Fibroblast of the conjunctiva (primary cell): ENCODE measurements at regions not wholly inside any gene's neighbourhood (a gene's known extent, or its start where the extent isn't known, plus 50 kb on each side); places are given as distances from the start of the nearest gene placed in this dataset.
"Not testable (repeated sequence)": the region's sequence is repeated elsewhere in the genome, so short reads cannot be mapped to it uniquely, and the experiment has no call there.

Experiments
- DNase-seq: peaks from one replicate; pipeline ENCODE4 v3.0.0-alpha.2; 2010; ENCODE audit warnings: low read depth

DNA sequence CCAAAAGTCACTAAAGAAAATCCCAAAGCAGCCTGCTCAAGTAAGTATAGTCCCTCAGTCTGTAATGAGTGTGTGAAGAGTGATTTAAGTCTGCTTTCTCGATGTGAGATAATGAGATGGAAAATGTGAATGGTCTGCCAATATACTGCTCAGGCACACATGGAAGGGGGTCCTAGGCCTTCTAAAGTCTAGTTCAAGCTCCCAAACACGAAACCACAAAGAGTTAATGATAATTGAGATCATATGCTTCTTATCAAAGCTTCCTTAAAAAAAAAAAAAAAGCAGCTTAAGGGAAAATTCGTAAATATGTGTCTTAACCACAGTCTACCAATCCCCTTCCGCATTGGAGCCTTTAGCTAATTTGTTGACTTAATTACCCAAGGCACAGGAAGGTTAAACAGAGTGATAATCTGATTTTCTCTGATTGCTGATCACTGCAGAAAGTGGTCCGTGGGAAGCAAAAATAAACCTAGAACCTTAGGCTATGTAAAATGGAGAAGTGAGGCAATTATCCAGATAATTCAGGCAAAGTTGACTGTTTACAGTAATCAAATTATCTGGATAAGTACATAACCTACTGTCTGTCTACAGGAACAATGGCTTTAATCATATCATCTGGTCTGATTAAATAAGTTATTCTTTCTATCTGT, 172.9 kb downstream of the MBL2 start:
- DNase-seq: no peak

DNA sequence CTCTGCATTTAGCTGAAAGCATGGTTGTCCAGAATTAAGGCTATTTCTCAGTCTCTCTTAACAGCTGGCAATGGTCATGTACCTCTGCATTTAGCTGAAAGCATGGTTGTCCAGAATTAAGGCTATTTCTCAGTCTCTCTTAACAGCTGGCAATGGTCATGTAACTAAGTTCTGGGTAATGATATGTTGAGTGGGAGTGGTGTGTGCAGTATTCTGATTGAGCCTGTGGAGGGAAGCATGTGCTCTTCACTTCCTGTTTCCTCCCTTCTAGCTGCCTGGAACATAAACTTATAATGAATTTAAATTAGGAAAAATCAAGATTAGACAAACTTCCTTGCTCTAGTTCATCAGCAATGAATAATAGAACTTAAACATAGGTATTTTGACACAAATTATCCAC, 168.5 kb downstream of the MBL2 start:
- DNase-seq: not testable (repeated sequence)

DNA sequence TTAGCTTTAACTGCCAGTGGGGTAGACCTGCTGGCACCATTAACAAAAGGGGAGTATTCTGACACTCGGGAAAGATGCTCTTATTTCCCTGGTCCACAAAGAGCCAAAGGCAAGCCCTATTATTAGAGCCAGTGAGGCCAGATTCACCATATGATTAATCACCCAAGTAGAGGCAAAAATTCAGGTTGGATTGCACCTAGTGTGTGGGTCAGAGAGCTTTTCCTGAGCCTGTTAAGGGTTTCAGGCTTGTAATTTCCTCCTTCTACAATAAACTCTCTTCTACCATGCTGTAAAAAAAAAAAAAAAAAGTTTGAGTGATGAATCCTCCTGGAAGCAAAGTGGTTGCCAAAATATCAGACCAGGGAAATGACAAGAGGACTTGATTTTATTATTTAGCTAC, 163.5 kb downstream of the MBL2 start:
- no peak for DNase-seq

DNA sequence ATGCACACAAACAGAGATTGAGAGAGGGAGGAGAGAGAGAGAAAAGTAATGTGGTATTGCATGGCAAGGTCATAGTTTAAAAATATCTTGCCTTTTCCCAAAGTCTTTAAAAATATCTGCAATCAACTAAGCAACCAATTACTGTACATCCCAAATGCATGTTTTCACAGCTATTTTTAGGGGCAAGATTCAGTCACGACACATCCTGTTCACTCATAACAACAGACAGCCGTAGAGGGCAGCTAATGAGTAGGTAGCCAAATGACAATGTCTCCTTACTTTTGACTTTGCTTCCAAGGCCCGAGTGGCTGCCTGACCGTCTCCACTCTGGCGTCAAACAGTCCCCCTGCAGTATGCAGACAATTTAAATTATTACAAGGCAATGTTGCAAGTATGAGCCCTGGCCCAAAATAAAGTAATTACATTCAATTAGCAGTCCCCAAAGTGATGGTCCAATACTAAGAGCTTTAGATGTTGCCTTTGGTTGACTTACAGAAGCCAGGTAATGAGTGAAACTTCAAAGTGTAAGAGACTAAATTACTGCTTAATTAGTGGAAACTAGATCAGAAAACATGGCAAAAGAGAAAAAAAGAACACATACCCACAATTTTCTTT, 162.9 kb downstream of the MBL2 start:
- DNase-seq: no peak

DNA sequence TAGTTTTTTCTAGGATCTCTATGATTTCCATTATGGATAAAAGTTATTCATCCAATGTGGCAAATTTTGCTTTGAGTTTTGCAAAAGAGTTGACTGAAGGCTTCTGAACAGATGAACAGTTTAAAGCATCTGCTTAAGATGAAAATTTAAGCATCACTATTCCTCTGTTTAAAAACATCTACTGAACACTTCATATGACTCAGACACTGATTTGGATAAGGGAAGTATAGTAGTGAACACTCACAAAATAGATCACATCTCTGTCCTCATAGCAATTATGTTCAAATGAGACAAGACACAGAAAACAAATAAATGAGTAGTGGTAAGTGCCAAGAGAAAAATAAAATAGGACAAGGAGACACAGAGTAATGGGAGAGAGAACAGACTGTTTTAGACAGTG, 157.3 kb downstream of the MBL2 start:
- DNase-seq: no peak

DNA sequence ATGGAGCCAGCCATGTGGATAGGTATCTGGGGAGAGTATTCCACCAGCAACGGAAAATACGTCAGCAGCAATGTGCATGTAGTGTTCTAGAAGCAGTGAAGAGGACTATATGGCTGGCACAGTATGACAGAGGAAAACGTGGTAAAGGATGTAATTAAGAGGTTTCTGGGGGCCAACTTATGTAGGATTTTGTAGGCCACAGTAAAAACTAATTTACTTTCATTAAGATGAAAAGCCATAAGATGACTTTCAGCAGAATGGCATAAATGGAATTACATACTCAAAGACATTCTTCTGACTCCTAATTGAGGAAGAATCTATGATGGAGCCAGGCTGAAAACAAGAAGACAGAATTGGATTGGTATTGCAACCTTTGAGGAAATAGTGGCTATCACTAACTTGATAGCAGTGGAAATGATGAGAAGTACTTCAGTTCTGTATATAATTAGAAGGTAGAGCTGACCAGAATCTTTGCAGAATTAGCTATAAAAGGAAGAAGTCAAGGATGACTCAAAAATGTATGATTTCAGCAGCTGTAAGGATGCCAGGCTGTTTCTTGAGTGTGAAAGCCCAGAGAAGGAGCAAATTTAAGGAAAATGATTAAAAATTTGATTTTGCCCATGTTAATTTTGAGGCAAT, 156.7 kb downstream of the MBL2 start:
- DNase-seq: no peak

DNA sequence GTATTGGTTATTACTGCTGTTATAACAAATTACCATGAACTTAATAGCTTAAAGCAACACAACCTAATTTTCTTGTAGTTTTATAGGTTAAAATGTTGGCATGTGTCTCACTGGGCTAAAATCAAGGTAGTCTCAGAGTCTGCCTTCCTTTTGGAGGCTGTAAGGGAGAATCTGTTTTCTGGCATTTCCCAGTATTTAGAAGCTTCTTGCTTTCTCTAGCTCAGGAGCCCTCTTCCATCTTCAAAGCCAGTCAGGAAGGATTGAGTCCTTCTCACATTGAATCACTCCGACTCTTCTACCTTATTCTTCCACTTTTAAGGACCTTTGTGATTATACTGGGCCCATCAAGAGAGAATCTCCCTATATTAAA, 156.2 kb downstream of the MBL2 start:
- no peak for DNase-seq

DNA sequence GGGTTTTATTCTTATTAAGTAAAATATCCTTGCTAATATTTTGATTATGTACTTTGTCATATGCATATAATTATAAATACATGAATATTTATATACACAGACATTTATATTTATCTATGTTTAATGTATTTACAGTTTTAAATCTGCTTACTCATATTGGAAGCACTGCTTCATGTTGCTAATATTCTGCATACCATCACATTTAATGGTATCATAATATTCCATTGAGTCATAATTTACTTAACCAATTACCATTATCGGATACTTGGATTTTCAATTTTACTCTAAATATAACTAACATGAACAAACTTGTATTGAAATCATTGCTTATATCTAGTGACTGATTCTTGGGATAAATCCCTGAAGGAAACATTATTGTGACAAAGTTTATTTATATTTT, 155.2 kb downstream of the MBL2 start:
- DNase-seq: no peak

DNA sequence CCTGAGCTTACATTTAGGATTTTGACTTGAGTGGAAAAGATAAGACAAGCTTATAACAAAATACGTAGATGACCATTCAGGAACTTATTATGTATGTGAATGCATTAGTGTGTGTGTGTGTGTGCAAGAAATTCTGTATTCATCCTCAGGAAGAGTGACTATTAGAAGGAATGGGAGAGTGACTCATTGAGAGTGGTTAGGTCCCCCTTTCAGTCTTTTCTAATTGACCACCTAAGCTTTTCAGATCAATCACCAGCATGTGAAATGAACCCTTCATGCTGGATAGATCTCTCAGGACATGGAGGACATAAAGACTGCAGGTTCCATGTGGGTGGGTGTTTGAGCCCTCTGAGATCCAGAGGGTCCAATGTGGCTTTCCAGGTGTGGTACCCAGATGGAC, 153.5 kb downstream of the MBL2 start:
- no peak for DNase-seq

DNA sequence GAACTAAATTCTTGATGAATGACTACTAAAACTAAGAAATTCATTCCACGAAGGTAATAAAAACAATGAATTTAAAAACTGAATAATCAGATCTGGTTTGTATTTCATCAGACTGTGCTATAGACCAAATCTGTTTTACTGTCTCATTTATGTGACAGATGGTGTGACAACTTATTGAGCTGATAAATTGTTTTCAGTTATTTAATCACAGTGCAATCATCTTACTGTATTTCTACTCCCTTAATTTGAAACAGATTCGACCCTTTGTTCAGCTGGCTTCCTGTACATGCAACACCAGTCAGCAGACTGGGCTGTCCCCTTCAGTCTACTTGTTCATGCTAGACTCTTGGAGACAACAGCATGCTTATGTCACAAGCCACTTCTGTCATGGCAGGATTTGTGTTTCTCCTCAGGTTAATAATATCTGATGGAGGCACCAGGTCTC, 150.9 kb downstream of the MBL2 start:
- peak; percentile 10 for DNase-seq

DNA sequence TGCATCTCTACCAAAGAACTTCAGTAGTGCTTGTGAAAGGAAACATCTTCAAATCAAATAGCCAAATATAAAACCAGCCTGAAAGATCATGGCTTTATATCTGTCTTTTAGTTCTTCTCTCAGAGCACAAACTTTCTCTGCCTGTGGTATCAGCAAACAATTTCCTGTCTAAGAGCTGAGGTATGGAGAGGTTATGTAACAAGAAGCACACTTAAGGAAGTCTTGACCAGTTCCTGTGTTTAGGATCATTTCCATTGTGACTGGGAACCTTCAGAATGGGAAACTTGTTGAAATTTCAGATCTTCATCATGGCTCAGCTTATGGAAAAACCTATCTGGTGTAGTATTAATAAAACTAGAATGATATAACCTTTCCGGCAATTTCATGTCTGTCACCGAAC, 148.8 kb downstream of the MBL2 start:
- no peak for DNase-seq

DNA sequence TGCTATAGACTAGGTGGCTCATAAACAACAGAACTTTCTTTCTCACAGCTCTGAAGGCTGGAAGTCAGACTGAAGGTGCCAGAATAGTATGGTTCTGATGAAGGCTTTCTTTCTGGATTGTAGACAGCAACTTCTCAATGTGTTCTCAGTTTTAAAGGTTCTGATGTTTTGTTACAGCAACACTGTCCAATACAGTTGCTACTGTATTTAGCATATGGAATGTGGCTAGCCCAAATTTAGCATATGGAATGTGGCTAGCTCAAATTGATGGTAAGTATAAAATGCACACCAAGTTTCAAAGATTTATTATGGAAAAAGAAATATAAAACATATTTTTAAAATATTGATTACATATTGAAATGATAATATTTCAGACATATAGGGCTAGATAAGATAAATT, 145.3 kb downstream of the MBL2 start:
- DNase-seq: no peak

DNA sequence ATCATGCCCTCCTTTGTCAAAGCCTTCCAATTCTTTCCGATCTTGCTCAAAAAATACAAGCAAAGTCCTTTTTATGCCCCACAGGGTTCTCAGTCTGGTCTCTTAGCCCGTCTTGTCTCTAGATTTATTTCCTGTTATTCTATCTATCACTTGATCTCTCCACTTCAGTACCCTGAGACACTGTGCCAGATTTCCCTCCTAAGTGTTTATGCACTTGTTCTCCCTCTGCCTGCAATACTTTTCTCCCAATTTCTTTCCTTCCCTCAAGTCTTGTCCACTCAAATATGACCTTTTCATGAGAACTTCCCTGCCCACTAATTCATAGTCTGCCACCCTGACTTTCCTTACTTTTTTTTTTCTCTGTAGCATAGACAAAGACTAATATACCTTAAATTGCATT, 141.4 kb downstream of the MBL2 start:
- DNase-seq: no peak

DNA sequence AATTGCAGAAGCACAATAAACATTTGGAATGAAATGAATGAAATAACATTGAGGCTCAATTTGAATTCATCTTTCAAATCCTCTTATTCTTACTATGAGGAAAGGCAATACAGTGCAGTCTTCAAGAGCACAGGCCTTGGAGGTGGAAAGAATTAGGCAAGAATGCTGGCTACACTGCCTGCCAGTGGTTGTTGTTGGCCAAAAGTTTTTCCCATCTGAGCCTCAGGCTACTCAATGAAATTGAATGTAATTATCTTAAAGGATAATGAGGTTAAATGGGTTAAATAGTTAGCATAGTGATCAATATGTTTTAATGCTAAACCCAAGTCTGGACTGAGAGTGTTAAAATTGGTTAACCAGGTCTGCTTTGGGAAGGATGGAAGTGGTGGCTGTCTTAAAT, 140.9 kb downstream of the MBL2 start:
- DNase-seq: no peak

DNA sequence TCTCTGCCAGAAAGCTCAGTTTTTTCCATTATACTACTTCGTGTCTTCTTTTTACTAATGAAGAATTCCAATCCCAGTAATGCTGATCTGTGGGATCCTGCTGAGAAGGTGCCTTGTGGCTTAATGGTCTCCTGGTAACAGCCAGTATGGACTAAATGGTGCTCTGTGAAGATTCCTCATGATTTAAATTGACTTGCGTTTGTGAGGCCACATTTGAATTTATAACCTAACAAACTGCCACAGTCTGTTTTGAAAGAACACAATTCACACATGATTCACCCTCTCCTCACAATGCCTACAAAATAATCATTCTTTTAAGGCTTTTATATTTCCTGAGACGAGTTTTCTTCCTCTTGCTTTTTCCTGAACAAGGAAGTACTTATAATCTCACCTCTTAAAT, 140.0 kb downstream of the MBL2 start:
- DNase-seq: no peak

DNA sequence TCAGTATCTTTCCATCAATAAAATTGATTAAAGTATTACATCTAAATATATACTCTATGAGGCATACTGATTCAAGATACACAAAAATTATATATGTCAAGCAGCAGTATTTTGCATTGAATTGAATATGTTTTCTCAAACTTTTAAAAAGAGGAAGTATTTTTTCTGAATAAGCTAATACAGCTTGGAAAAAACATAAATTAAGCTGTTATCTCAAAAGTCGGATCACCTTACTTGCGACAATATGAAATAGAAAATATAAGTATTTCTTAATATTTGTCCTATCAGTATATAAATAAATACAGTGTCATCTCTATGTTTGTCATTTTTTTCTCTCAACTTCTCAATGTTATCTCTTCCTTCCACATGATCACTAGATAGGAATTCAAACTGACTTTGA, 139.3 kb downstream of the MBL2 start:
- DNase-seq: no peak

DNA sequence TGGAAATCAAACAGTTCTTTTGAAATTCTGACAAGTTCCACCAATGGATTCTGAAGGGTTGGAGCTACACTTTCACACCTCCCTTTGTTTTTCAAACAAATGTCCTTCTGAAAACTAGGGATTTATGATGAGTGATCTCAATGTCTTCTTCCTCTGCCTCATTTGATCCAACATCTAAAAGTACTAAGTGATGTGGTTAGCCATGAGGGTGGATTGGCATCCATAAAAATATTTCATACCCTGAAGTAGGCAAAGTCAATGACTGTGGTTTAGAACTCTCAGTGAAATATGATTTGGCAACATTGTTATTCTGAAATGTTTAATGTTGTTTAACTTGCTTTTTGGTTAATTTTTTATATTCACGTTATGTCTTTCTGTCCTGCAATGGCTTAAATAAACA, 136.9 kb downstream of the MBL2 start:
- DNase-seq: no peak

DNA sequence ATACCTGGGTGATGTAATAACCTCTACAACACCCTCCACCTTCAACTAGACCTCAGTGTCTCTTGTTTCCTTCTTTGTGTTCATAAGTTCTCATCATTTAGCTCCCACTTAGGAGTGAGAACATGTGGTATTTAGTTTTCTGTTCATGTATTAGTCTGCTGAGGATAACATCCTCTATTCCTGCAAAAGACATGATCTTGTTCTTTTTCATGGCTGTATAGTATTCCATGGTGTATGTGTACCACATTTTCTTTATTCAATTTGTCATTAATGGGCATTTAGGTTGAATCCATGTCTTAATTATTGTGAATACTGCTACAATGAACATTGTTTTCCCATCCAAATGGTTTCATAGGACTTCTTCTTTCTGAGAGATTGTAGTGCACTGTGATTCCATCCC, 135.7 kb downstream of the MBL2 start:
- no peak for DNase-seq

DNA sequence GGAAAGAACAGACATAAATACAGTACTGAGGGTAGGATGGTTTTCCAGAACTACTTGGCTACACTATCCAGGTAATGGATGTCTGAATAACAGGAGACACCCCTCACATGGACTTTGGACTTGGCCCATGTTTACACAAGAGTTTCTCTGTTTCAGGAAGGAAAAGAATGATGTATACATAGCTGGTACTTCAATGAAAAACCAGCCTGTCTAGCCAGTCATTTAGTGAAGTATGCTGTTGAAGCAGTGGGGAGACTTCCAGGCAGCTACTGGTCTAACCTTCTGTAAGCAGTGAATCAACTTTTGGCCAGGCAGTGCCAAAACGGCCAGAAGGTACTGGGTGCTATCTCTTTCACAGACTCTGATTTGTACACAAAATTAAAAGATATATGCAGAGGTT, 135.0 kb downstream of the MBL2 start:
- DNase-seq: no peak

DNA sequence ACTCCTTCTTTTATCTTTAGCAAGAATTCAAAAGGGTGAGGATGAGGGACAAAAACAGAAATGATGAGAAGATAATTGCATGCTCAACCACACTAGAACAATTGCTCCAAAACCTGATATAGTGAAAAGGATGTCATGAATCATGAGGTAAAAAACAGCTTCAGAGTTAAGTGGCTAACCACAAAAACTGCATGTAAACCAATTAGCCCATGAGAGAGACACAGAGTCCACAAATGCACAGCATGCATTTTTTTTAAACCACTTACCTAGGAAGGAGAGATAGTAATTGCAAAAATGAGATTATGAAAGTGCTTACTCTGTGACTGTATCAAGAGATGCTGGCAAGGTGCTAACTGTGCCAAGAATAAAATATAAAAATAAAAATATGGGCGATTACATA, 132.9 kb downstream of the MBL2 start:
- DNase-seq: no peak

DNA sequence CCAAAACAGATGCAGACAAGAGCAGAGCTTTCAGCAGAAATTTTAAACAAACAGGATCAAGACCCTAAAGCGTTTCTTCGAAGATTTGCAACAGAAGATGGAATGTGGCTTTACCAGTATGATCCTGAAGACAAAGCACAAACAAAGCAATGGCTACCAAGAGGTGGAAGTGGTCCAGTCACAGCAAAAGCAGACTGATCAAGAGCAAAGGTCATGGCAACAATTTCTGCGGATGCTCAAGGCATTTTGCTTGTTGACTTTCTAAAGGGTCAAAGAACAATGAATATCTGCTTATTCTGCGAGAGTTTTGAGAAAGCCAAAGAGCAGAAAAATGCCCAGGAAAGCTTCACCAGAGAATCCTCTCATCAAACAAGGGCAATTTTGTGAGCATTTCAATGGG, 130.4 kb downstream of the MBL2 start:
- no peak for DNase-seq

DNA sequence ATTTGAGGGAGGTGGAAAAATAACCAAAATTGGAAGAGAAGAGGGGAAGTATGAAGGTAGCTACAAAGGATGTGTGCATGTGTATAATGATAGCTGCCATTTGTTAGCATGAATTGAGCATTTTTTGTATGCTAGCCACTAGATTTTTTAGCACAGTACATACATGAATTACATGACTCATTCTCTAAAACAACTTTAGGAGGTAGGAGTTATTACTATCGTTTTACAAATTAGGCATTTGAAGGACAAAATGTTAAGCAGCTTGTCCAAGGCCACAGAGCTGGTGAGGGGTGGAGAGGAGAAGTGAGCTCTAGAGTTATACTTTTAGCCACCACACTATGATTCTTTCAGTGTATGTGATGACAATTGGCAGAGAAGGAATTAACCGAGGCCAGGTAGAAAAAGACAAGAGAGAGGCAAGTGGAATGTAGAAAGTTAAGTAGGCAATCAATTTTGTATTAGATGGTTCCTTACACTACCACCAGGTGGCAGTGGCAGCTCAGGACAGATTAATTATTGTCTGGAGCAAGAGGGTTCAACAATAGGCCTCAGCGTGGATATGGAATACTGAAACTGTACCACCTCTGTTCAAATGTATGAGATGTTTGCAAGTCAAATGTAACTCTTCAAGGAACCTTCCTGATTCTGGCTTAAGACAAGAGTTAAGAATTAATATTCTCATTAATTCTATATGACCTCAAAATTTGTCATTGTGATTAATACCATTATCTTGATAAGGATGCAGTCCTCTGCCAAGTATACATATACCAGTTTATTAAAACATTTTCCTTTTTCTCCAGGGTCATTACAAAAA, 128.0 kb downstream of the MBL2 start:
- peak; percentile 24 for DNase-seq

DNA sequence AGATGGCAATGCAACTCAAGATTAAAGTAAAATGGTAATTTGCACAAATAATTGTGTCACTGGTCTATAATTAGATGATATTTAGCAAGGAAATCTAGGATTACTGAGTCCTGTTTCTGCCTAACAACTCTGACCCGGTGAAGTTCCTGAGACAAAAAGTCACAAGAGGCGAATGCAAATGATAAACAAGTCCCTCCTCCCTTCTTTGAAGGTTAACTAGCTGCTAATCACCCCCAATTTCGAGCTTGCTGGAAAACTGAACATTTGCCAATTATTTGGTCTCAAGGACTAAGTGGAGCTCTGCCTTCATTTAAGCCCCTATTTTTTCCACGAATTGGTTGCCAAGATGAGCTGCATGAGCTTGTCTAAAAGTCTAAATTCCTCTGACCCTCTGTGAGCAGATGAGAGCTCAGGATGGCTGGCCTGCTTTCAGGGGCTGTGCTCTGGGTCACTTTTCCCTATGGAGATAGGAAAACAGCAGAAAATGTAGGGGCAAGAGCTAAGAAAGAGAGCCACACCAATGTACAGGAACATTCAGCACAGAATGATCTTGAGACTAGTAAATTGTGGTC, 127.3 kb downstream of the MBL2 start:
- no peak for DNase-seq
